ENCODE measurements at regions not wholly inside any gene's neighbourhood (a gene's known extent, or its start where the extent isn't known, plus 50 kb on each side); places are given as distances from the start of the nearest gene placed in this dataset.
A peak's percentile ranks its signal among the peaks of the same experiment; 100 is the strongest.

- no peak for DNase-seq (ENCODE audit: low read depth in 2 of 2)
Measured at GRCh38 chr5:158163451-158164295, 304.7 kb upstream of the CLINT1 start.

GRCh38 chr5:158162479-158163034 lies 303.6 kb upstream of the CLINT1 start:
- DNase-seq (ENCODE audit: low read depth in 2 of 2) = no peak

GRCh38 chr5:158162026-158162425 lies 303.1 kb upstream of the CLINT1 start:
- DNase-seq (ENCODE audit: low read depth in 2 of 2) = no peak

GRCh38 chr5:158159621-158160020 lies 300.7 kb upstream of the CLINT1 start:
- no peak for DNase-seq (ENCODE audit: low read depth in 2 of 2)

- DNase-seq (ENCODE audit: low read depth in 2 of 2) = no peak
Measured at GRCh38 chr5:158155811-158156505, 297.0 kb upstream of the CLINT1 start.

- no peak for DNase-seq (ENCODE audit: low read depth in 2 of 2)
Measured at GRCh38 chr5:158155067-158155466, 296.1 kb upstream of the CLINT1 start.

- peak in 1 of 2 donors; percentile 10 for DNase-seq (ENCODE audit: low read depth in 2 of 2)
Measured at GRCh38 chr5:158154226-158155005, 295.5 kb upstream of the CLINT1 start.

- no peak for DNase-seq (ENCODE audit: low read depth in 2 of 2)
Measured at GRCh38 chr5:158153508-158153907, 294.6 kb upstream of the CLINT1 start.

- no peak for DNase-seq (ENCODE audit: low read depth in 2 of 2)
Measured at GRCh38 chr5:158152136-158152535, 293.2 kb upstream of the CLINT1 start.

- no peak for DNase-seq (ENCODE audit: low read depth in 2 of 2)
Measured at GRCh38 chr5:158147227-158147626, 288.3 kb upstream of the CLINT1 start.

- no peak for DNase-seq (ENCODE audit: low read depth in 2 of 2)
Measured at GRCh38 chr5:158145827-158146226, 286.9 kb upstream of the CLINT1 start.

GRCh38 chr5:158143081-158143480 lies 284.1 kb upstream of the CLINT1 start:
- DNase-seq (ENCODE audit: low read depth in 2 of 2) = no peak

- no peak for DNase-seq (ENCODE audit: low read depth in 2 of 2)
Measured at GRCh38 chr5:158142156-158142555, 283.2 kb upstream of the CLINT1 start.

GRCh38 chr5:158140120-158140731 lies 281.3 kb upstream of the CLINT1 start:
- no peak for DNase-seq (ENCODE audit: low read depth in 2 of 2)

- peak in 1 of 2 donors; percentile 1 for DNase-seq (ENCODE audit: low read depth in 2 of 2)
Measured at GRCh38 chr5:158139161-158139560, 280.2 kb upstream of the CLINT1 start.

- DNase-seq (ENCODE audit: low read depth in 2 of 2) = no peak
Measured at GRCh38 chr5:158135682-158136179, 276.8 kb upstream of the CLINT1 start.

GRCh38 chr5:158133369-158133768 lies 274.4 kb upstream of the CLINT1 start:
- DNase-seq (ENCODE audit: low read depth in 2 of 2) = peak in 1 of 2 donors; percentile 45

GRCh38 chr5:158127536-158127935 lies 268.6 kb upstream of the CLINT1 start:
- DNase-seq (ENCODE audit: low read depth in 2 of 2) = no peak

GRCh38 chr5:158126442-158127405 lies 267.8 kb upstream of the CLINT1 start:
- no peak for DNase-seq (ENCODE audit: low read depth in 2 of 2)
